ENCODE measurements at regions not wholly inside any gene's neighbourhood (a gene's known extent, or its start where the extent isn't known, plus 50 kb on each side); places are given as distances from the start of the nearest gene placed in this dataset.

- H3K4me3 ChIP-seq (ENCODE audit: low read depth, low read length), result no peak overlapping the region
These were observed 328.9 kb upstream of the TBX3 start for GRCh38 chr12:115012861-115013235.

- H3K4me3 ChIP-seq (ENCODE audit: low read depth, low read length), result no peak overlapping the region
These were observed 327.7 kb upstream of the TBX3 start for GRCh38 chr12:115011703-115012102.

- no peak overlapping the region for H3K4me3 ChIP-seq (ENCODE audit: low read depth, low read length)
These were observed 326.5 kb upstream of the TBX3 start for GRCh38 chr12:115010324-115010995.

- no peak overlapping the region for H3K4me3 ChIP-seq (ENCODE audit: low read depth, low read length)
These were observed 325.0 kb upstream of the TBX3 start for GRCh38 chr12:115008929-115009328.

GRCh38 chr12:115004470-115005146 lies 320.6 kb upstream of the TBX3 start:
- no peak overlapping the region for H3K4me3 ChIP-seq (ENCODE audit: low read depth, low read length)

GRCh38 chr12:115002434-115002833 lies 318.5 kb upstream of the TBX3 start:
- H3K4me3 ChIP-seq (ENCODE audit: low read depth, low read length), result no peak overlapping the region

- H3K4me3 ChIP-seq (ENCODE audit: low read depth, low read length), result no peak overlapping the region
These were observed 317.7 kb upstream of the TBX3 start for GRCh38 chr12:115001571-115002180.

- no peak overlapping the region for H3K4me3 ChIP-seq (ENCODE audit: low read depth, low read length)
These were observed 316.1 kb upstream of the TBX3 start for GRCh38 chr12:115000038-115000437.

GRCh38 chr12:114998750-114999128 lies 314.8 kb upstream of the TBX3 start:
- no peak overlapping the region for H3K4me3 ChIP-seq (ENCODE audit: low read depth, low read length)

- H3K4me3 ChIP-seq (ENCODE audit: low read depth, low read length), result no peak overlapping the region
These were observed 314.3 kb upstream of the TBX3 start for GRCh38 chr12:114998118-114998749.

- no peak overlapping the region for H3K4me3 ChIP-seq (ENCODE audit: low read depth, low read length)
These were observed 312.4 kb upstream of the TBX3 start for GRCh38 chr12:114996382-114996781.

GRCh38 chr12:114995891-114996290 lies 311.9 kb upstream of the TBX3 start:
- no peak overlapping the region for H3K4me3 ChIP-seq (ENCODE audit: low read depth, low read length)

GRCh38 chr12:114993165-114993564 lies 309.2 kb upstream of the TBX3 start:
- H3K4me3 ChIP-seq (ENCODE audit: low read depth, low read length), result no peak overlapping the region

GRCh38 chr12:114992443-114992842 lies 308.5 kb upstream of the TBX3 start:
- H3K4me3 ChIP-seq (ENCODE audit: low read depth, low read length), result no peak overlapping the region

GRCh38 chr12:114990381-114990780 lies 306.4 kb upstream of the TBX3 start:
- H3K4me3 ChIP-seq (ENCODE audit: low read depth, low read length), result no peak overlapping the region

GRCh38 chr12:114986849-114987248 lies 302.9 kb upstream of the TBX3 start:
- no peak overlapping the region for H3K4me3 ChIP-seq (ENCODE audit: low read depth, low read length)

GRCh38 chr12:114986178-114986714 lies 302.3 kb upstream of the TBX3 start:
- H3K4me3 ChIP-seq (ENCODE audit: low read depth, low read length), result no peak overlapping the region

- no peak overlapping the region for H3K4me3 ChIP-seq (ENCODE audit: low read depth, low read length)
These were observed 300.7 kb upstream of the TBX3 start for GRCh38 chr12:114984634-114985061.

GRCh38 chr12:114982760-114983159 lies 298.8 kb upstream of the TBX3 start:
- H3K4me3 ChIP-seq (ENCODE audit: low read depth, low read length), result no peak overlapping the region

GRCh38 chr12:114981036-114981435 lies 297.1 kb upstream of the TBX3 start:
- no peak overlapping the region for H3K4me3 ChIP-seq (ENCODE audit: low read depth, low read length)

- no peak overlapping the region for H3K4me3 ChIP-seq (ENCODE audit: low read depth, low read length)
These were observed 293.0 kb upstream of the TBX3 start for GRCh38 chr12:114976959-114977358.

- H3K4me3 ChIP-seq (ENCODE audit: low read depth, low read length), result no peak overlapping the region
These were observed 292.4 kb upstream of the TBX3 start for GRCh38 chr12:114976372-114976771.
